Thyroid gland (tissue), 4 donors: ENCODE measurements at regions not wholly inside any gene's neighbourhood (a gene's known extent, or its start where the extent isn't known, plus 50 kb on each side); places are given as distances from the start of the nearest gene placed in this dataset.

Experiments
- DNase-seq, 2 donors: peaks; one replicate each; pipeline ENCODE4 v3.0.0-alpha.2; 2019
- H3K27ac ChIP-seq, 3 donors: fragments of 200-600 bp; sonication (generic); 1 replicate in 2 of 3; 2 replicates in 1 of 3; pipeline ENCODE4 v1.5.1; 2016 to 2019; ENCODE audit warnings: mild to moderate bottlenecking in 1 of 3, moderate library complexity in 1 of 3
- H3K27me3 ChIP-seq: fragments of 200-600 bp; sonication (generic); one replicate; pipeline ENCODE4 v1.5.1; 2019
- H3K36me3 ChIP-seq, 2 donors: fragments of 200-600 bp; sonication (generic); one replicate each; pipeline ENCODE4 v1.5.1; 2016 to 2019
- H3K4me1 ChIP-seq, 2 donors: fragments of 200-600 bp; sonication (generic); one replicate each; pipeline ENCODE4 v1.5.1; 2017 to 2019
- H3K4me3 ChIP-seq, 3 donors: fragments of 200-600 bp; sonication (generic); replicated peaks in 1 of 3; 1 replicate in 2 of 3; 2 replicates in 1 of 3; pipeline ENCODE4 v1.5.1; 2016; ENCODE audit warnings: mild to moderate bottlenecking in 1 of 3
- H3K9me3 ChIP-seq: fragments of 200-600 bp; sonication (generic); one replicate; pipeline ENCODE4 v1.5.1; 2017
- CTCF ChIP-seq, 6 experiments: fragments of 200-600 bp in 3 of 6; fragments of 450-650 bp in 3 of 6; sonication (generic) in 3 of 6; IDR thresholded peaks; one replicate each; pipeline ENCODE4 v1.5.1; 2016 to 2019; ENCODE audit warnings: antibody characterized with exemption in 6 of 6, mild to moderate bottlenecking in 2 of 6, inconsistent platforms in 1 of 6, moderate library complexity in 1 of 6
- POLR2A ChIP-seq, 2 donors: fragments of 450-650 bp; IDR thresholded peaks; one replicate each; pipeline ENCODE4 v1.6.1; 2017; ENCODE audit warnings: antibody characterized with exemption in 2 of 2, mild to moderate bottlenecking in 2 of 2, moderate library complexity in 1 of 2
- WGBS, 2 donors: methylation state at CpG; one replicate each; pipeline ENCODE4 v1.1.5; 2017; 5-methylcytosine and 5-hydroxymethylcytosine counted together
- intact Hi-C: fragments of 100-400 bp; cut with DNase I; formaldehyde crosslinking; loops from one replicate; pipeline ENCODE4 v1.15.1; 2023

- intact Hi-C loops: no loop called here
- no peak for DNase-seq
- H3K36me3 ChIP-seq: no peaks in the 10 kb centered on the region
- 78 to 79% methylated on average over 6 of the region's 6 CpGs for WGBS, 2 donors
- no peaks in the 10 kb centered on the region for H3K4me1 ChIP-seq
- TF ChIP-seq POLR2A (IDR thresholded peaks at IDR 0.05) (no peak), CTCF (IDR thresholded peaks at IDR 0.05) (no peak)
- no peak overlapping the region for H3K4me3 ChIP-seq
- no peaks in the 10 kb centered on the region for H3K9me3 ChIP-seq
- H3K27ac ChIP-seq: no peak overlapping the region
- no peaks in the 10 kb centered on the region for H3K27me3 ChIP-seq
These were observed 480.0 kb downstream of the TAF11L14 start for GRCh38 chr5:18114151-18114757.

GRCh38 chr5:18117968-18118367 lies 483.7 kb downstream of the TAF11L14 start:
- TF ChIP-seq CTCF (IDR thresholded peaks at IDR 0.05) (no peak), POLR2A (IDR thresholded peaks at IDR 0.05) (no peak)
- H3K4me3 ChIP-seq: no peak overlapping the region
- no peak overlapping the region for H3K27ac ChIP-seq
- intact Hi-C loops: no loop called here
- no peaks in the 10 kb centered on the region for H3K27me3 ChIP-seq
- no peaks in the 10 kb centered on the region for H3K4me1 ChIP-seq
- no peaks in the 10 kb centered on the region for H3K36me3 ChIP-seq
- 81 to 83% methylated on average over 2 of the region's 2 CpGs for WGBS, 2 donors
- DNase-seq: no peak
- no peaks in the 10 kb centered on the region for H3K9me3 ChIP-seq

- no peak for DNase-seq
- Histone ChIP-seq H3K36me3 (no peaks in the 10 kb centered on the region), H3K4me3 (no peak overlapping the region), H3K27me3 (no peaks in the 10 kb centered on the region), H3K4me1 (no peaks in the 10 kb centered on the region), H3K9me3 (no peaks in the 10 kb centered on the region), H3K27ac (no peak overlapping the region)
- intact Hi-C loops: no loop called here
- TF ChIP-seq CTCF (IDR thresholded peaks at IDR 0.05): no peak
- no peak for TF ChIP-seq POLR2A (IDR thresholded peaks at IDR 0.05)
- WGBS, 2 donors: 86 to 87% methylated on average over 10 to 11 of the region's 11 CpGs
These were observed 485.0 kb downstream of the TAF11L14 start for GRCh38 chr5:18119156-18119785.

GRCh38 chr5:18141222-18141621 lies 507.0 kb downstream of the TAF11L14 start:
- TF ChIP-seq CTCF (IDR thresholded peaks at IDR 0.05) (no peak), POLR2A (IDR thresholded peaks at IDR 0.05) (no peak)
- no peaks in the 10 kb centered on the region for H3K36me3 ChIP-seq
- no peaks in the 10 kb centered on the region for H3K27me3 ChIP-seq
- H3K27ac ChIP-seq: no peak overlapping the region
- no peak for DNase-seq
- intact Hi-C loops: no loop called here
- H3K4me3 ChIP-seq: no peak overlapping the region
- H3K9me3 ChIP-seq: no peaks in the 10 kb centered on the region
- H3K4me1 ChIP-seq: no peaks in the 10 kb centered on the region

GRCh38 chr5:18142831-18143230 lies 508.6 kb downstream of the TAF11L14 start:
- Histone ChIP-seq H3K9me3 (no peaks in the 10 kb centered on the region), H3K4me3 (no peak overlapping the region), H3K27me3 (no peaks in the 10 kb centered on the region), H3K36me3 (no peaks in the 10 kb centered on the region), H3K4me1 (no peaks in the 10 kb centered on the region), H3K27ac (no peak overlapping the region)
- TF ChIP-seq CTCF (IDR thresholded peaks at IDR 0.05) (no peak), POLR2A (IDR thresholded peaks at IDR 0.05) (no peak)
- no peak for DNase-seq
- 43 to 58% methylated on average over 1 of the region's 1 CpG for WGBS, 2 donors
- intact Hi-C loops: no loop called here
